ENCODE measurements at regions not wholly inside any gene's neighbourhood (a gene's known extent, or its start where the extent isn't known, plus 50 kb on each side); places are given as distances from the start of the nearest gene placed in this dataset.

DNA sequence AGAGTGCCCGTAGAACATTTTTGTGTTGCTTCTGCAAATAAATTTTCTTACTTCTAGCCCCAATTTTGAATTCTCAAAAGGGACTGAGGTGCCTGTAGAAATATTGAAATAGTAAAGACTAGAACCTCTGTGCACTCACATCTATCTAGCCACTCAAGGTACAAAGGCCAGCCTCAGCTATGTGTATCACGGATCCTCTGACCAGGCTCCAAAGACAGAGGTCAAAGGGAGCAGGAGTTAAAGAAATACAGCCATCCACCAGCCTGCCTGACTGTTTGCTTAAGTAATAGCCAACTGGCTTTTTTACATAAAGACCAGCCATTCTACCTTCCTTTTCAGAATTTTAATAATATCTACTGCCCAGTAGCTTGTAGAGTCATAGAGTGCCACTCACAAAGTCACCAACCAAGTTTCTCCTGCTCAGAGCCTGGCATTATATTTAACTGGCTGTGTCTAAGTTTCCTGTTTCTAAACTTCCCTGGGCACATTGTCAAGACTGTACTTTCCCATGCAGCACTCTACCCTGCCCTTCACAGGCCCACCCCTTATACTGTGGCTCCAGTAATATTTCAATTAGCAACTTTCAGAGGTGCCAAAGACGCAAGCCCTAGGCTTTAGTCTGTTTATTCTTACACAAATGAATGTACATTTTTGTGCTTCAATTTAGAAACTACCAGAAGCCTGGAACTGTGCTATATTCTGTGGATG is 338.3 kb upstream of the NT5C1B start:
- no peak overlapping the region for H3K27ac ChIP-seq (ENCODE audit: low read depth in 1 of 2, low read length in 2 of 2)
- no peak overlapping the region for H3K4me3 ChIP-seq (ENCODE audit: low read length)
- H3K27me3 ChIP-seq (ENCODE audit: control insufficient read depth in 1 of 2, insufficient read depth in 2 of 2, low read length in 2 of 2) = no peaks in the 10 kb centered on the region
- Mint-ChIP-seq H3K36me3 (ENCODE audit: low read depth) (peaks cover 16% of the 10 kb centered on the region), H3K9me3 (peaks cover 2% of the 10 kb centered on the region), H3K27me3 (no peaks in the 10 kb centered on the region), H3K27ac (no peak overlapping the region), H3K4me1 (ENCODE audit: low read depth) (no peaks in the 10 kb centered on the region), H3K4me3 (no peak overlapping the region)
- CTCF ChIA-PET = no interaction called here
- no peak for ATAC-seq (ENCODE audit: poor library complexity)
- H3K36me3 ChIP-seq (ENCODE audit: insufficient read depth, low read length) = no peaks in the 10 kb centered on the region
- intact Hi-C loops (cut with DNase I, micrococcal nuclease) = no loop called here
- no peaks in the 10 kb centered on the region for H3K4me1 ChIP-seq (ENCODE audit: insufficient read depth, low read length)
- H3K9me3 ChIP-seq (ENCODE audit: control insufficient read depth in 1 of 2, insufficient read depth in 1 of 2, low read length in 2 of 2) = no peaks in the 10 kb centered on the region
- no peak for TF ChIP-seq CTCF (IDR thresholded peaks at IDR 0.05)
- DNase-seq = peak in 1 of 14 experiments; percentile 10
- POLR2A ChIA-PET = no interaction called here

DNA sequence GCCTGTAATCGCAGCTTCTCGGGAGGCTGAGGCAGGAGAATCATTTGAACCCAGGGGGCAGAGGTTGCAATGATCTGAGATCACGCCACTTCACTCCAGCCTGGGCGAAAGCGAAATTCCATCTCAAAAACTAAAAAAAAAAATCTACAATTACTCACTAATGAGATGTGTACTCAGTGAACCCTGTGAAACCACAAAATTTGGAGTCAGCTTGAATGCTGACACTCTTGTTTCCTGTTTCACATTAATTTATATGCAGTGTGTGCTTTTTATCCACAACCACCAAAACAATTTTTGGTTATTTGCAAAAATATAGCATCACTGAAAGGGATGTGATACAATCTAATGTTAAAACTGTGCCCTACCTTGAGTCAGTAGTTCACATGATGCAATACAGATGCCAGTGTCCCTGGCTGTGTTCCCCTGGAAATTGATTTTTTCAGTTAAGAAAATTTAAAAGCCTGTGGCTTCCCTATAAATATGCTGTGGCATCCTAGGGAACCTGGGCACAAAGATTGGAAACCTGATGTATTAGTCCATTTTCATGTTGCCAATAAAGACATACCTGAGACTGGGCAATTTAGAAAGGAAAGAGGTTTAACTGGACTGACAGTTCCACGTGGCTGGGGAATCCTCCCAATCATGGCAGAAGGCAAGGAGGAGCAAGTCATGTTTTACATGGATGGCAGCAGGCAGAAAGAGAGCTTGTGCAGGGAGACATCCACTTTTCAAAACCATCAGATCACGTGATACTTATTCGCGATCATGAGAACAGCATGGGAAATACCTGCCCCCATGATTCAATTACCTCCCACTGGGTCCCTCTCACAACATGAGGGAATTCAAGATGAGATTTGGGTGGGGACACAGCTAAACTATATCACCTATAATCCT is 337.5 kb upstream of the NT5C1B start:
- POLR2A ChIA-PET = no interaction called here

DNA sequence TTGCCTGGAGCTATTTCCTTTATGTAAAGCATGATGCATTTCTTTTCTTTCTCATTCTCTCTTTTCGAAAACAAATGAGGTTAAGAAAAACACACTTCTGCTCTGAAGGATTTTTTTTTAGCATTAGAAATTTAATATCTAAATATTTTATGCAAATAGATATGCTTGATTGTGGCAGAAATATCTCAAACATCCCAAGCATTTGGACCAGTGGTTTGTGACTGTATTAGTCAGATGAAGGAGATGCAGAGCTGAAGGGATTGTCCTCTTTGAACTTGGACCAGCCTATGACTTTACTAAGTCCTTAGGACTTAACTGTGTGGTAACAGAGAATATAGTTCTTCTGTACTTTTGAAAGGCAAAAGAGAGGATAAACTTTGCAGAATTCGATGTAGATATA is 335.9 kb upstream of the NT5C1B start:
- H3K9me3 ChIP-seq (ENCODE audit: control insufficient read depth in 1 of 2, insufficient read depth in 1 of 2, low read length in 2 of 2) = no peaks in the 10 kb centered on the region
- no peaks in the 10 kb centered on the region for H3K4me1 ChIP-seq (ENCODE audit: insufficient read depth, low read length)
- ChIA-PET POLR2A (no interaction called here), CTCF (no interaction called here)
- Mint-ChIP-seq H3K36me3 (ENCODE audit: low read depth) (peaks cover 26% of the 10 kb centered on the region), H3K9me3 (peaks cover 2% of the 10 kb centered on the region), H3K4me1 (ENCODE audit: low read depth) (no peaks in the 10 kb centered on the region), H3K27ac (no peak overlapping the region), H3K27me3 (no peaks in the 10 kb centered on the region), H3K4me3 (no peak overlapping the region)
- no peaks in the 10 kb centered on the region for H3K36me3 ChIP-seq (ENCODE audit: insufficient read depth, low read length)
- no peak for TF ChIP-seq CTCF (IDR thresholded peaks at IDR 0.05)
- ATAC-seq (ENCODE audit: poor library complexity) (no peak), DNase-seq (no peak)
- no peak overlapping the region for H3K27ac ChIP-seq (ENCODE audit: low read depth in 1 of 2, low read length in 2 of 2)
- intact Hi-C loops (cut with DNase I, micrococcal nuclease) = no loop called here
- no peaks in the 10 kb centered on the region for H3K27me3 ChIP-seq (ENCODE audit: control insufficient read depth in 1 of 2, insufficient read depth in 2 of 2, low read length in 2 of 2)
- no peak overlapping the region for H3K4me3 ChIP-seq (ENCODE audit: low read length)

More for the DNA sequence above, 337.5 kb upstream of the NT5C1B start:
- intact Hi-C loops (cut with DNase I, micrococcal nuclease) = no loop called here
- Mint-ChIP-seq H3K4me3 (no peak overlapping the region), H3K36me3 (ENCODE audit: low read depth) (peaks cover 24% of the 10 kb centered on the region), H3K27me3 (no peaks in the 10 kb centered on the region), H3K9me3 (peaks cover 2% of the 10 kb centered on the region), H3K27ac (no peak overlapping the region), H3K4me1 (ENCODE audit: low read depth) (no peaks in the 10 kb centered on the region)
- no peaks in the 10 kb centered on the region for H3K9me3 ChIP-seq (ENCODE audit: control insufficient read depth in 1 of 2, insufficient read depth in 1 of 2, low read length in 2 of 2)
- TF ChIP-seq CTCF (IDR thresholded peaks at IDR 0.05) = no peak
- H3K27ac ChIP-seq (ENCODE audit: low read depth in 1 of 2, low read length in 2 of 2) = no peak overlapping the region
- H3K4me3 ChIP-seq (ENCODE audit: low read length) = no peak overlapping the region
- H3K27me3 ChIP-seq (ENCODE audit: control insufficient read depth in 1 of 2, insufficient read depth in 2 of 2, low read length in 2 of 2) = no peaks in the 10 kb centered on the region
- CTCF ChIA-PET = no interaction called here
- DNase-seq (peak in 1 of 14 experiments; percentile 11), ATAC-seq (ENCODE audit: poor library complexity) (no peak)
- no peaks in the 10 kb centered on the region for H3K4me1 ChIP-seq (ENCODE audit: insufficient read depth, low read length)
- no peaks in the 10 kb centered on the region for H3K36me3 ChIP-seq (ENCODE audit: insufficient read depth, low read length)
